Pancreas (tissue), 10 donors: ENCODE measurements at regions not wholly inside any gene's neighbourhood (a gene's known extent, or its start where the extent isn't known, plus 50 kb on each side); places are given as distances from the start of the nearest gene placed in this dataset.
A peak's percentile ranks its signal among the peaks of the same experiment; 100 is the strongest.

Experiments used
- ATAC-seq, 4 donors: fragments of 200-7000 bp; cut with Tn5 transposase; one replicate each; pipeline versions ENCODE4 v1.8.0 to v1.9.1; 2020; ENCODE audit warnings: mild to moderate bottlenecking in 4 of 4, moderate library complexity in 4 of 4
- DNase-seq, 6 donors: peaks; one replicate each; pipeline ENCODE4 v3.0.0-alpha.2; 2020
- FAIRE-seq: peaks from 2 replicates; lab custom pipeline; 2012; peaks lifted over from hg19 to GRCh38; lab: Jason Lieb, UNC
- H3K27ac ChIP-seq, 4 donors: fragments of 200-600 bp; sonication (generic); 1 replicate in 3 of 4; 2 replicates in 1 of 4; pipeline versions ENCODE4 v1.5.0 to v1.8.0; 2020
- H3K27me3 ChIP-seq, 4 donors: fragments of 200-600 bp; one replicate each; pipeline ENCODE4 v1.8.0; 2021
- H3K36me3 ChIP-seq, 3 donors: fragments of 200-600 bp; sonication (generic) in 1 of 3; one replicate each; pipeline versions ENCODE4 v1.5.0 to v1.8.0; 2020 to 2021
- H3K4me1 ChIP-seq, 3 donors: fragments of 200-600 bp; one replicate each; pipeline ENCODE4 v1.8.0; 2021
- H3K4me3 ChIP-seq, 4 donors: fragments of 200-600 bp; sonication (generic) in 2 of 4; one replicate each; pipeline versions ENCODE4 v1.5.0 to v1.8.0; 2020 to 2021
- H3K9me3 ChIP-seq, 4 donors: fragments of 200-600 bp; one replicate each; pipeline ENCODE4 v1.8.0; 2021
- CTCF ChIP-seq, 4 donors: fragments of 200-600 bp; sonication (generic) in 3 of 4; IDR thresholded peaks; one replicate each; pipeline versions ENCODE4 v1.5.0 to v1.8.0; 2021; ENCODE audit warnings: antibody characterized with exemption in 4 of 4
- WGBS, 2 donors: extraction: QIAGEN DNeasy Blood & Tissue Kit; methylation state at CpG; one replicate each; pipeline ENCODE4 v1.1.7; 2013; 5-methylcytosine and 5-hydroxymethylcytosine counted together
- intact Hi-C, 3 donors: fragments of 100-400 bp; cut with DNase I; formaldehyde crosslinking; loops; one replicate each; pipeline versions ENCODE4 v1.11.1 to v1.14.2; 2022
- donor health status: healthy with polysubstance abuse.
- donor health status: DM: no; HTN: no; CAD: no; lungs with moderate emphysema.
- donor health status: DM: no; HTN: no; CAD: no.
- donor health status: control.
- donor health status: control.
- donor health status: Bipolar disorder and iron deficiency.
- donor health status: DM: yes; HTN: yes; CAD: no.
- donor health status: DM: no; HTN: no; CAD: no.
- donor health status: DM: no; HTN: no; CAD: no.
- donor health status: DM: yes; HTN: yes; CAD: no.

- no peaks in the 10 kb centered on the region for H3K9me3 ChIP-seq
- no peak for TF ChIP-seq CTCF (IDR thresholded peaks at IDR 0.05)
- no peak for DNase-seq
- FAIRE-seq = no peak
- no peak overlapping the region for H3K27ac ChIP-seq
- H3K36me3 ChIP-seq = no peaks in the 10 kb centered on the region
- no peak for ATAC-seq
- H3K4me1 ChIP-seq = no peaks in the 10 kb centered on the region
- H3K27me3 ChIP-seq = no peaks in the 10 kb centered on the region
- 80 to 87% methylated on average over 13 of the region's 13 CpGs for WGBS, 2 donors
- no peak overlapping the region for H3K4me3 ChIP-seq
- intact Hi-C loops = no loop called here
Observed at GRCh38 chr2:236965021-236965840, 120.5 kb upstream of the COPS8 start.

- intact Hi-C loops = no loop called here
- no peaks in the 10 kb centered on the region for H3K27me3 ChIP-seq
- H3K4me3 ChIP-seq = no peak overlapping the region
- H3K36me3 ChIP-seq = no peaks in the 10 kb centered on the region
- FAIRE-seq = no peak
- WGBS, 2 donors = 49 to 100% methylated on average over 1 of the region's 1 CpG
- DNase-seq = no peak
- no peak for TF ChIP-seq CTCF (IDR thresholded peaks at IDR 0.05)
- H3K4me1 ChIP-seq = no peaks in the 10 kb centered on the region
- ATAC-seq = no peak
- H3K9me3 ChIP-seq = no peaks in the 10 kb centered on the region
- no peak overlapping the region for H3K27ac ChIP-seq
Observed at GRCh38 chr2:236965841-236966096, 119.9 kb upstream of the COPS8 start.

GRCh38 chr2:236967499-236967783 is 118.2 kb upstream of the COPS8 start:
- no peak for TF ChIP-seq CTCF (IDR thresholded peaks at IDR 0.05)
- H3K9me3 ChIP-seq = no peaks in the 10 kb centered on the region
- no peaks in the 10 kb centered on the region for H3K36me3 ChIP-seq
- 81 to 94% methylated on average over 4 of the region's 4 CpGs for WGBS, 2 donors
- FAIRE-seq = no peak
- intact Hi-C loops = no loop called here
- no peak for ATAC-seq
- no peaks in the 10 kb centered on the region for H3K4me1 ChIP-seq
- H3K27me3 ChIP-seq = no peaks in the 10 kb centered on the region
- H3K27ac ChIP-seq = no peak overlapping the region
- no peak for DNase-seq
- H3K4me3 ChIP-seq = no peak overlapping the region

GRCh38 chr2:236968101-236968879 is 117.4 kb upstream of the COPS8 start:
- DNase-seq = no peak
- intact Hi-C loops = no loop called here
- H3K36me3 ChIP-seq = no peaks in the 10 kb centered on the region
- H3K27me3 ChIP-seq = no peaks in the 10 kb centered on the region
- peak in 1 of 4 donors; percentile 44 for ATAC-seq
- TF ChIP-seq CTCF (IDR thresholded peaks at IDR 0.05) = no peak
- H3K9me3 ChIP-seq = no peaks in the 10 kb centered on the region
- FAIRE-seq = no peak
- peaks cover 0 to 8% (median 0%) of the 10 kb centered on the region in 3 donors for H3K4me1 ChIP-seq
- H3K4me3 ChIP-seq = no peak overlapping the region
- H3K27ac ChIP-seq = no peak overlapping the region
- WGBS, 2 donors = 71 to 73% methylated on average over 10 of the region's 10 CpGs
